Stimulated activated naive CD8-positive, alpha-beta T cell treated with anti-CD3 and anti-CD28 coated beads, Interleukin-15, Interleukin-2, amounts not matched to agents 100 ng/mL and 50 ng/mL, for 24 hours (primary cell): ENCODE measurements at regions not wholly inside any gene's neighbourhood (a gene's known extent, or its start where the extent isn't known, plus 50 kb on each side); places are given as distances from the start of the nearest gene placed in this dataset.
A peak's percentile ranks its signal among the peaks of the same experiment; 100 is the strongest.
"Not testable (repeated sequence)": the region's sequence is repeated elsewhere in the genome, so short reads cannot be mapped to it uniquely, and the experiment has no call there.

Experiments used
- H3K27ac Mint-ChIP-seq: one replicate; pipeline ENCODE4 v1.8.0; 2021; ENCODE audit warnings: mild to moderate bottlenecking, mixed read lengths
- H3K27me3 Mint-ChIP-seq: one replicate; pipeline ENCODE4 v1.8.0; 2021; ENCODE audit warnings: mixed read lengths
- H3K36me3 Mint-ChIP-seq: one replicate; pipeline ENCODE4 v1.8.0; 2021; ENCODE audit warnings: low read depth, mixed read lengths
- H3K4me1 Mint-ChIP-seq: one replicate; pipeline ENCODE4 v1.8.0; 2021; ENCODE audit warnings: low read depth, mixed read lengths
- H3K4me3 Mint-ChIP-seq: one replicate; pipeline ENCODE4 v1.8.0; 2021; ENCODE audit warnings: mild to moderate bottlenecking, mixed read lengths
- H3K9me3 Mint-ChIP-seq: one replicate; pipeline ENCODE4 v1.8.0; 2021; ENCODE audit warnings: mixed read lengths

DNA sequence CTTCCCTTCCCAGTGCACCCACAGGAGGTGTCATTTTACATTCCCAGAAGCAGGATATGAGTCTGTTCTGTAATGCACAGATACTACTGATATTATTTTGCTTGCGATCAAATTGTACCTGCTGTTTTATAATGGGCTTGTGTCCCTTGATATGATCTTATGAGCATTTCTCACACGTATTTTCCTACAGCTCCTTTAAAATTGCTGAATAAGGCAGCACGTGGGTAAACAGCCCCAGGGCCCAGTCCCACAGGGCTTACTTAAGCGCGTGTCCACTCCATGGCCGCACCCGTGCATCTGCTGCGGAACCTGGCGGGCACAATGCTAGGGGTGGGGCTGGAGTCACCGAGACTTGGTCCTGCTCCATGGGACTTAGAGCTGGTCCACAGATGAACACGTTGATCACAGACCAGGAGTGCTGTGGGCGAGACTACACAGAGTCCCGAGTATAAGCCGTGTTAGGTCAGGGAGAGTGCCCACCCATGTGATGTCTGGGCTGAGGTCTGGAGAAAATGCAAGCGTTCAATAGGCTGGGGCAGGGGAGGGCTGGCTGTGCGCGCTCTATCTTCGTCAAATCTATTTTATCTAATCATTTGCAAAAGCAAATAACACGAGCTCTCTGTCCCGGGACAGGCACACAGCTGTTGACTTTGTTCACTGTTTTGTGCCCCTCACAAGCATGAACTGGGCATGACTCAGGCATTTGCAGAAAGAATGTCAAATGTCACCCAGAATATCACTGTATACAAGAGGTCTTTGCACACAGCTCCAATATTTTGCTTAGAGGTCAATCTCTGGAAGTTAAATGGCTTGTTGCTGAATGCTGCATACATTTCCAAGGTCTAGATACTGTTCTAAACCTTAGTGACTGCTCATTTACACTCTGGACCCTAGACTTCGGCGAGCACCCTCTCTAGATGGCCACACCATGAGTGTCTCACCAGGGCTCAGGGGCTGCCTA lies 119.3 kb downstream of the CRYAA start:
- H3K27ac Mint-ChIP-seq: peak overlapping the region; percentile 32
- H3K4me3 Mint-ChIP-seq: no peak overlapping the region

DNA sequence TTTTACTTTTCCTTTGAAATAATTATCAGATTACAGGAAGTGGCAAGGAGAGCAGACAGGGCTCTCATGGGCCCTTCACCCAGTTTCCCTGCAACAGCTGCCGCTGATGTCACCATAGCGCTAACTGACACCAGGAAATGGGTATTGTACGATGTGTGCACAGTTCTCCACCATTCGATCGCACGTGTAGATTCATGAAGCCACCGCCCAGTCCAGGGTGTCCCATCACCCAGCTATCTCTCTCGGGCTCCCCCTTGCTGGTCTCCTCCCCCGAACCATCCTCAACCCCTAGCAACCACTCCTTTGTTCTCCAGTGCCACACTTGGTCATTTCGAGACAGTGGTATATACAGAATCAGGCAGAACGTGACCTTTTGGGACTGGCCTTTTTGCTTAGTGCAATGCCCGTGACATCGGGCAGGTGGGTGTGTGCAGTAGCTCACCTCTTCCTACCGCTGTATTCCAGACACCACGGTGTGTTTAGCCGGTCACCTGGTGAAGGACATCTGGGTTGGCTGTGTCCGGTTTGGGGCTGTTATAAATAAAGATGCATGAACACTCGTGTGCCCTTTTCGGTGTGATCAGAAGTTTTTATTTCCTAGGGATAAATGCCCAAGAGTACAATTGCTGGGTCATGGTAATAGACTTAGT lies 118.4 kb downstream of the CRYAA start:
- Mint-ChIP-seq H3K9me3 (no peaks in the 10 kb centered on the region), H3K4me1 (no peaks in the 10 kb centered on the region), H3K36me3 (no peaks in the 10 kb centered on the region), H3K4me3 (no peak overlapping the region), H3K27me3 (no peaks in the 10 kb centered on the region), H3K27ac (no peak overlapping the region)

More for the DNA sequence above, 119.3 kb downstream of the CRYAA start:
- H3K27me3 Mint-ChIP-seq: no peaks in the 10 kb centered on the region
- H3K36me3 Mint-ChIP-seq: no peaks in the 10 kb centered on the region
- H3K9me3 Mint-ChIP-seq: no peaks in the 10 kb centered on the region
- no peaks in the 10 kb centered on the region for H3K4me1 Mint-ChIP-seq

DNA sequence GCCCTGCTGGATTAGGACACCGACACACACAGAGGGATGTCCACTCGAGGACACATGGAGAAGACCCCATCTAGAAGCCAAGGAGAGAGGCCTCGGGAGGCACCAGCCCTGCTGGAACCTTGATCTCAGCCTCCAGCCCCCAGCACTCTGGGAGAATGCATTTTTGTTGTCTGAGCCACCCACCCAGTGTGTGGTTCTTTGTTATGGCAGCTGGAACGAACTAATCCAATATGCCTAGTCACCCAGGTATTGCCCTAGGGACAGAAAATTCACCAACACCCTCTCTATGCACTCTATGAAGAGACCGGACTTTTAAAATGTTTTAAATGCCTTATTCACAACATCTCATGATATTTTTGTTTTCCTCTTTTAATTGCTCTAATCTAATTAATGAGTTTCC lies 117.4 kb downstream of the CRYAA start:
- Mint-ChIP-seq H3K9me3 (no peaks in the 10 kb centered on the region), H3K4me1 (peaks cover 2% of the 10 kb centered on the region), H3K27ac (no peak overlapping the region), H3K27me3 (no peaks in the 10 kb centered on the region), H3K4me3 (no peak overlapping the region), H3K36me3 (no peaks in the 10 kb centered on the region)

DNA sequence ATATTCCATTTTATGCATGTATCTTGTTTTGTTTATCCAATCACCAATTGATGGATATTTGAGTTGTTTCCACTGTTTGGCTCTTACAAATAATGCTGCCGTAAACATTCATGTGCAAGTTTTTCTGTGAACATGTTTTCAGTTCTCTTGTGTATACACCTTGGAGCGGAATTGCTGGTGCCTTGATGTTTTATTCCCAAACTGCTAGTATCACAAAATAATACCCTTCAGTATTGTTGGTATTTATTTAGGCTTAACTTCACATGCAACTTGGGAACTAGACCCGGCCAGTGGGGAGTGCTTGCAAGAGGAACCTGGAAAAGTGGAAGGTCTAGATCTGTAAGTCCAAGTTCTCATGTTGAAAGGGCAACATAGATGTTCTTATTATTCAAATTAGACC lies 115.9 kb downstream of the CRYAA start:
- Mint-ChIP-seq H3K27me3 (no peaks in the 10 kb centered on the region), H3K27ac (no peak overlapping the region), H3K36me3 (no peaks in the 10 kb centered on the region), H3K9me3 (no peaks in the 10 kb centered on the region), H3K4me1 (peaks cover 4% of the 10 kb centered on the region), H3K4me3 (no peak overlapping the region)

DNA sequence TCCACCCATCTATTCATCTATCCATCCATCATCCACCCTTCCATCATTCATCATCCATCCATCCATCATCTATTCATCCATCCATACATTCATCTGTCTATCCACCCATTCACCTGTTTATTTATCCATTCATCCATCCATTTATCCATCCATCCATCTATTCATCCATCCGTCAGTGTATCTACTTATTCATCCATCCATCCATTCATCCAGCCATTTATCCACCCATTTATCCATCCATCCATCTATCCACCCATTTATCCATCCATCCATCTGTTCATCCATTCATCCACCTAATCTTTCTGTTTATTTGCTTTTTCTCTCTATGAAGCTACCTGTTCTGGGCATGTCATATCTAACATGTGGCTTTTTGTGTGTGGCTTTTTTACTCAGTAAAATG lies 115.4 kb downstream of the CRYAA start:
- Mint-ChIP-seq H3K4me3 (no peak overlapping the region), H3K36me3 (no peaks in the 10 kb centered on the region), H3K27me3 (no peaks in the 10 kb centered on the region), H3K27ac (no peak overlapping the region), H3K4me1 (peaks cover 4% of the 10 kb centered on the region), H3K9me3 (no peaks in the 10 kb centered on the region)

DNA sequence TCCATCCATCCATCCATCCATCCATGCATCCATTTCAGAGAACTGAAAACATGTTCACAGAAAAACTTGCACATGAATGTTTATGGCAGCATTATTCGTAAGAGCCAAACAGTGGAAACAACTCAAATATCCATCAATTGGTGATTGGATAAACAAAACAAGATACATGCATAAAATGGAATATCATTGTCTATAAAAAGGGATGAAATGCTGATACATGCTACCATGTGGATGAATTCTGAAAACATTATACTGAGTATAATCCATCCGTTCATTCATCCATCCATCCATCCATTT lies 115.1 kb downstream of the CRYAA start:
- not testable (repeated sequence) for H3K9me3 Mint-ChIP-seq, H3K4me3 Mint-ChIP-seq, H3K27me3 Mint-ChIP-seq, H3K36me3 Mint-ChIP-seq, H3K4me1 Mint-ChIP-seq, H3K27ac Mint-ChIP-seq

DNA sequence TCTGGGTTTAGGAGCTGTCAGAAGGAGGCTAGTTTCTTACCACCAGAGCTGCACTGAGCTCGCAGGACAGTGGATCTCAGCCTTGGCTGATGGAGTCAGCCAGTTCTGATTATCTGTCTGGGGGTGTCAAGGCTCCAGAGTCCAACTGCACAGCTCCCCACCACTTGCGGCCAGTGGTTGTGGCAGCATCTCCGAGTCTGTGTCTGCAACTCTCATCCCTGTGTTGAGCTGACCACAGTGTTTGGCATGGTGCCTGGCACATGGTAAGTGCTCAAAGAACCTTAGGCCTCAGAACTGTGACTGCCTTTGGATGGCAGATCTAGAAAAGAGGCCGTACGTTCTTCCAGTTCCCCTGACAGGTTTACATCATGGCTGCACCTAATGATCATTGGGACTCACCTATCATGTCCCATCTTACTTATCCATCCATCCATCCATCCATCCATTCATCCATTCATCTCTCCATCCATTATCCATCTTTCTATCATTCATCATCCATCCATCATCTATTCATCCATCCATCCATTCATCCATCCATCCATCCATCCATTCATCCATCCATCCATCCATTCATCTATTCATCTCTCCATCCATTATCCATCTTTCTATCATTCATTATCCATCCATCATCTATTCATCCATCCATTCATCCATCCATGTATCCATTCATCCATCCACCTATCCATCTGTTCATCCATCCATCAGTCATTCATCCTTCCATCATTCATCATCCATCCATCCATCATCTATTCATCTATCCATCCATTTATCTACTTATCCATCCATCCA lies 114.5 kb downstream of the CRYAA start:
- Mint-ChIP-seq H3K27ac (no peak overlapping the region), H3K4me1 (peaks cover 4% of the 10 kb centered on the region), H3K36me3 (no peaks in the 10 kb centered on the region), H3K27me3 (no peaks in the 10 kb centered on the region), H3K9me3 (no peaks in the 10 kb centered on the region), H3K4me3 (no peak overlapping the region)

DNA sequence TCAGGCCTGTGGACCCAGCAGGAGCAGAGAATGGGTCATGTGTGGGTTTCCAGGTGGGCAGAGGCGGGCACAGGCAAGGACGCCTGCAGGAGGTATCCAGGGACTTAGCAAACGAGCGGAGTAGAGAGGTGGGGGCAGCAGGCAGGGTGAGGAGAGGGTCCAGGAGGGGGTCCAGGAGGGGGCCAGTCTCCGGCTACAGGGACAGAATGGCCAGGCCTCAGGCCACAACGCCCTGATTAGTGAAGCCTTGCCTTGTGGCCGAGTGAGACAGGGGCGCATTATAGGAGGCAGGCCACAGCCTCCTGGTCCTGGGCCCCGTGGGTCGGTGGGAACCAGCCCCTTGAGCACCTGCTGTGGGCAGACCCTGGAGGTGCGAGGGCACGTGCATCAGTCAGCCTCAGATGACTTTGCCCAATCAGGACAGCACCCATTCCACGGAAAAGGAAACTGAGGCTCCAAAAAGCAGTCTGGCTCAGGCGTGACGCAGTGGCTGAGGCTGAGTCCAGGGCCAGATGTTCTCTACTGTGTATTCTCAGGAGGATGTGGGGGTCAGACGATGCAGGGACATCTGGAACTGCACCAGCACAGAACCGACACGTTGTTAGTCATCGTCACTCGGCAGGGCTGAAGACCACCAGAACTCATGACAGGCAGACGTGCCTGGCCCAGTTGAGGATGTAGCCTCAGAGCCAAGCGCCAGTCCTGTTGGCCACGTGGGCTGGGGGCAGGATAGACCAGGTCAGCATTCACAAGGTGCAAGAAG lies 113.7 kb downstream of the CRYAA start:
- Mint-ChIP-seq H3K27me3 (peaks cover 5% of the 10 kb centered on the region), H3K4me3 (no peak overlapping the region), H3K27ac (no peak overlapping the region), H3K4me1 (peaks cover 4% of the 10 kb centered on the region), H3K36me3 (no peaks in the 10 kb centered on the region), H3K9me3 (no peaks in the 10 kb centered on the region)

DNA sequence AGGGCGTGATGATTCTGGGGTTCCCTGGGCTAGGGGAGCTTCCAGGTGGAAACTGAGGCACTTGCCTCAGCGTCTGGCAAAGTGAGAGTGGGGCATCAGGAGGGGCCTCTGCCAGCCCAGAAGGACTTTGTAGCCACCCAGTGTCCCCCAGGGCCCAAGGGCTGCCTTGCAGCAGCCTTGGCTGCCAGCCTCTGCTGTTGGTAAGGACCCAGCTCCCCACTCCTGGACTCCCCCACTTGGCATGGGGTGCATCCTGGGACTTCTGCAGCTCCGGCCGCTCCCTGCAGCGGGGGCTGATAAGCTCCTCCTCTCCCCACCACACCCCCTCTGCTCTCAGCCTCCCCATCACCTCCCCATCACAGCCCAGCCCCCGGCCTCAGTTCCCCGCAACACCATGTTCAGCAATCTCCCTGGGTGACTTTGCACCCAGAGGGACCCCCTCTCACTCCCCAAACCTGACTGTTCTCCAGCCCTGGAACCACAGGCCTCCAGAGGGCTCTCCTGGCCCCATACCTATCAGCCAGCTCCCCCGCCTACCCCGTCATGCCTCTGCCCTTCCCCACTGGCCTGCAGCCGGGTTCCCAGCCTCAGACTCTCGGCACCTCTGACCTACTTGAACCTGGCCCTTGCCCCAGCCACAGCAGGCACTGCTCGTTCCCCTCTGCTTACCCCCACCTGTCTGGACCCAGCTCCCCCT lies 113.0 kb downstream of the CRYAA start:
- Mint-ChIP-seq H3K27me3 (peaks cover 5% of the 10 kb centered on the region), H3K4me3 (no peak overlapping the region), H3K4me1 (peaks cover 4% of the 10 kb centered on the region), H3K9me3 (no peaks in the 10 kb centered on the region), H3K36me3 (no peaks in the 10 kb centered on the region), H3K27ac (no peak overlapping the region)

DNA sequence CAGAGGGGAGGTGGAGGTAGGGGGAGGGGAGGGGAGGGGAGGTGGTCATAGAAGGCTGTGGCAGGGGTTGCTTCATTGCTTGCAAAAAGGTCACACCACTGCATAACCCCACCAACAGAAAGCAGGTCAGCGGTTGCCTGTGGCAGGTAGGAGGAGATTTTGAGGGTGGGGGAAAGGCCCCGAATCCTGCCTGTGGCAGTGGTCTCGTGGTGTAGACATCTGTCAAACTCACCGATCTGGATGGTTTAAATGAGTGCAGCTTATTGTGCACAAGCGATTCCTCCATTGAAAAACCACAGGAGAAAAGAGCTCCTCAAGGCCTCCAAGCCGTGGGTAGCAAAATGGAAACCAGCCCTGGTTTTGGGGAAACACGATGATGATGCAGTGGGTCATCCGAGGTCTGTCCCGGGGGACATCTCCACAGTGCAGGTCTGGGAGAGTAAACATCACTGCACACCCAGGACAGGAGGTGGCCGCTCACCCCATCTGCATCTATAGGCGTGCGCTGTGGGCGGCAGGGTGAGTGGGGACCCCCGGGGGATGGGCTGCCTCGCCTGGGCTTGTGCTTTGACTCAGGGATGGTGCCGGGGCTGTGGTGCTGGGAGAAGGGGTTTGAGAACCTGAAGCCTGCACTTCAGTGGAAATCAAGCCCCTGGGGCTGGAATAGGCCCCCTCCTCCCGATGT lies 112.3 kb downstream of the CRYAA start:
- no peaks in the 10 kb centered on the region for H3K9me3 Mint-ChIP-seq
- H3K4me1 Mint-ChIP-seq: peaks cover 4% of the 10 kb centered on the region
- H3K36me3 Mint-ChIP-seq: no peaks in the 10 kb centered on the region
- no peak overlapping the region for H3K4me3 Mint-ChIP-seq
- peaks cover 10% of the 10 kb centered on the region for H3K27me3 Mint-ChIP-seq
- no peak overlapping the region for H3K27ac Mint-ChIP-seq

DNA sequence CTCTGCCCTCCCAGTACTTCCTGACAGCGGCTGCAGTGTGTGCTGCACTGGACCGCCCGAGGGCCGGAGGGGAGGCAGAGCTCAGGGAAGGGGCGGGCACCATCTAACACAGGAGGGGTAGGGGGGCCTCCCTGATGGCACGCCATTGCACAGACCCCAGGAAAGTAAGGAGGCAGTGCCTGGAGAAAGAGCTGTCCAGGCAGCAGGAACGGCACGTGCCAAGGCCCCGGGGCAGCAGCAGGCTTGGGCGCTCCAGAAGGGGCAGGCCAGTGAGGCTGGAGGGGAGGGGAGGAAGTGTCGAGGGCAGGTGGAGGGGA lies 110.7 kb downstream of the CRYAA start:
- Mint-ChIP-seq H3K9me3 (no peaks in the 10 kb centered on the region), H3K27ac (no peak overlapping the region), H3K27me3 (peaks cover 10% of the 10 kb centered on the region), H3K4me3 (no peak overlapping the region), H3K4me1 (peaks cover 7% of the 10 kb centered on the region), H3K36me3 (no peaks in the 10 kb centered on the region)

DNA sequence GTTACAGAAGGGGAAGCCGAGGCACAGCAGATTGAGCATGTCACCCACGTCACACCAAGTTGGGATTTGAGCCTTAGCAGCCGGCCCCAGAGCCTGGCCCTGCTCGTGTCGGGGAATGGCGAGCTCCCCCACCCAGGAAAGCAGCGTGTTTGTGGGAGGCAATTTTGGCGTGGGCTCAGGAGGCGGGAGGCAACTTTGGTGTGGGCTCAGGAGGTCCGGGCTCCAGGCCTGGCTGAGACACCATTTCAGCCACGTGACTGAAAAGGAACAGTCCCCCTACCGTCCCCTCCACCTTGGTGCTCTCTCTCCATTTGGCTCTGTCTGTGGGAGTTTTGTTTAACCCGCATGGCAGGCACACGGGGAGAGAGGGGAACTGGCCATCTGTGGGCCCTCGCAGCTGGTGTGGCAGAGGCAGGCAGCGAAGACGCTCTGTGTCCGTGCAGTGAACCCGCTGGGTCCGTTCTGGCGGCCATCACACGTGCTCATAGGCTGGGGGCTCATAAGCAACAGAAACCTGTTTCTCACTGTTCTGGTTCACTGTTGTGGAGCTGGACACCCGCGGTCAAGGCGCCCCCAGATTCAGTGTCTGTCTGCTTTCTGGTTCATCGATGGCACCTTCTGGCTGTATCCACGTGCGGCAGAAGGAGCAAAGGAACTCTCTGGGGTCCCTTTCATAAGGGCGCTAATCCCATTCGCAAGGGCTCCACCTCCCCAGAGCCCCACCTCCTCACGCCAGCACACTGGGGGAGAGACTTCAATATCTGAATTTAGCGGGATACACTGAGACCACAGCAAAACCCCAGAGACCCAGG lies 110.2 kb downstream of the CRYAA start:
- Mint-ChIP-seq H3K4me3 (no peak overlapping the region), H3K27ac (no peak overlapping the region)

DNA sequence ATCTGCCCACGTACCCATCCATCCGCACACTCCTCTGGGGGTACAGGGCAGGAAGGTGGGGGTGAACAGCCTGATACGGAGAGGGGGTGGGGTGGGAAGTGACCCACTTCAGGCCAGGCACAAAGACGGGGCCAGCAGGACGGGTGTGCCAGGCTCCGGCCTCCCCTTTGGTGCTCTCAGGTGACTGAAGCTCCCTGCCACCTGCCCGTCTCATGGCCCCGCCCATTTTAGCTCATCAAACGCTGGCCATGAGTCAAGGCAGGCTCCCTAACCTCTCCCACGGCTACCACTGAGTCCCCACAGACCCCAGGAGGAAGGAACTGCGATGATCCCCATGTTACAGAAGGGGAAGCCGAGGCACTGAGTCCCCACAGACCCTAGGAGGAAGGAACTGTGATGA lies 109.6 kb downstream of the CRYAA start:
- Mint-ChIP-seq H3K4me1 (peaks cover 7% of the 10 kb centered on the region), H3K36me3 (no peaks in the 10 kb centered on the region), H3K27me3 (peaks cover 10% of the 10 kb centered on the region), H3K9me3 (no peaks in the 10 kb centered on the region), H3K4me3 (no peak overlapping the region), H3K27ac (no peak overlapping the region)

More for the DNA sequence above, 110.2 kb downstream of the CRYAA start:
- Mint-ChIP-seq H3K4me1 (peaks cover 7% of the 10 kb centered on the region), H3K27me3 (peaks cover 10% of the 10 kb centered on the region), H3K9me3 (no peaks in the 10 kb centered on the region), H3K36me3 (no peaks in the 10 kb centered on the region)
